HG02678 (cell line): ENCODE measurements at regions not wholly inside any gene's neighbourhood (a gene's known extent, or its start where the extent isn't known, plus 50 kb on each side); places are given as distances from the start of the nearest gene placed in this dataset.
"Not testable (repeated sequence)": the region's sequence is repeated elsewhere in the genome, so short reads cannot be mapped to it uniquely, and the experiment has no call there.

Experiments
- ATAC-seq: cut with Tn5 transposase; IDR thresholded peaks from one replicate; pipeline ENCODE4 v1.9.1; 2021; ENCODE audit warnings: mild to moderate bottlenecking, moderate library complexity; ENCODE audit not compliant: unreplicated experiment

GRCh38 chr3:87507753-87508152 lies 231.4 kb upstream of the POU1F1 start:
- no peak for ATAC-seq

GRCh38 chr3:87503900-87504498 lies 227.6 kb upstream of the POU1F1 start:
- peak; percentile 89 for ATAC-seq

GRCh38 chr3:87501076-87501475 lies 224.7 kb upstream of the POU1F1 start:
- ATAC-seq, result no peak

GRCh38 chr3:87498358-87499080 lies 222.1 kb upstream of the POU1F1 start:
- ATAC-seq, result no peak

- ATAC-seq, result no peak
These were observed 219.6 kb upstream of the POU1F1 start for GRCh38 chr3:87495938-87496337.

GRCh38 chr3:87494264-87494663 lies 217.9 kb upstream of the POU1F1 start:
- ATAC-seq, result no peak

GRCh38 chr3:87491843-87492242 lies 215.5 kb upstream of the POU1F1 start:
- ATAC-seq, result no peak

GRCh38 chr3:87489892-87490291 lies 213.5 kb upstream of the POU1F1 start:
- no peak for ATAC-seq

- no peak for ATAC-seq
These were observed 212.4 kb upstream of the POU1F1 start for GRCh38 chr3:87488765-87489164.

GRCh38 chr3:87486635-87487034 lies 210.3 kb upstream of the POU1F1 start:
- ATAC-seq, result not testable (repeated sequence)

- no peak for ATAC-seq
These were observed 209.7 kb upstream of the POU1F1 start for GRCh38 chr3:87486115-87486514.

GRCh38 chr3:87478716-87479115 lies 202.3 kb upstream of the POU1F1 start:
- no peak for ATAC-seq

- ATAC-seq, result no peak
These were observed 197.6 kb upstream of the POU1F1 start for GRCh38 chr3:87473944-87474343.

GRCh38 chr3:87468938-87469337 lies 192.6 kb upstream of the POU1F1 start:
- no peak for ATAC-seq

GRCh38 chr3:87468235-87468634 lies 191.9 kb upstream of the POU1F1 start:
- ATAC-seq, result no peak

GRCh38 chr3:87462228-87462627 lies 185.8 kb upstream of the POU1F1 start:
- no peak for ATAC-seq

- no peak for ATAC-seq
These were observed 185.1 kb upstream of the POU1F1 start for GRCh38 chr3:87461443-87461842.

GRCh38 chr3:87461036-87461435 lies 184.7 kb upstream of the POU1F1 start:
- ATAC-seq, result no peak

GRCh38 chr3:87448558-87448957 lies 172.2 kb upstream of the POU1F1 start:
- ATAC-seq, result no peak

GRCh38 chr3:87446849-87447387 lies 170.5 kb upstream of the POU1F1 start:
- no peak for ATAC-seq

GRCh38 chr3:87442470-87442869 lies 166.1 kb upstream of the POU1F1 start:
- no peak for ATAC-seq

- no peak for ATAC-seq
These were observed 161.4 kb upstream of the POU1F1 start for GRCh38 chr3:87437765-87438164.
